ENCODE measurements at regions not wholly inside any gene's neighbourhood (a gene's known extent, or its start where the extent isn't known, plus 50 kb on each side); places are given as distances from the start of the nearest gene placed in this dataset.

- H2AFZ ChIP-seq (ENCODE audit: low read depth, low read length): no peak overlapping the region
- H3K9me2 ChIP-seq (ENCODE audit: insufficient read depth, low read length): no peaks in the 10 kb centered on the region
- no peak overlapping the region for H3K4me3 ChIP-seq (ENCODE audit: low read length)
- no peaks in the 10 kb centered on the region for H3K27me3 ChIP-seq (ENCODE audit: insufficient read depth, low read depth, low read length)
- TF ChIP-seq TAF1 (IDR thresholded peaks at IDR 0.05; ENCODE audit: low read depth) (no peak), EZH2 (IDR thresholded peaks at IDR 0.05; ENCODE audit: borderline replicate concordance, insufficient read depth, low read length, poor library complexity, severe bottlenecking) (no peak), SMC3 (conservative IDR thresholded peaks at IDR 0.05; ENCODE audit: poor library complexity) (no peak), POLR2AphosphoS5 (IDR thresholded peaks at IDR 0.05) (no peak), MXI1 (conservative IDR thresholded peaks at IDR 0.05; ENCODE audit: poor library complexity, severe bottlenecking) (no peak), RAD21 (conservative IDR thresholded peaks at IDR 0.05) (no peak), EP300 (conservative IDR thresholded peaks at IDR 0.05; ENCODE audit: poor library complexity, severe bottlenecking) (no peak)
- TF ChIP-seq, protein P1, sequence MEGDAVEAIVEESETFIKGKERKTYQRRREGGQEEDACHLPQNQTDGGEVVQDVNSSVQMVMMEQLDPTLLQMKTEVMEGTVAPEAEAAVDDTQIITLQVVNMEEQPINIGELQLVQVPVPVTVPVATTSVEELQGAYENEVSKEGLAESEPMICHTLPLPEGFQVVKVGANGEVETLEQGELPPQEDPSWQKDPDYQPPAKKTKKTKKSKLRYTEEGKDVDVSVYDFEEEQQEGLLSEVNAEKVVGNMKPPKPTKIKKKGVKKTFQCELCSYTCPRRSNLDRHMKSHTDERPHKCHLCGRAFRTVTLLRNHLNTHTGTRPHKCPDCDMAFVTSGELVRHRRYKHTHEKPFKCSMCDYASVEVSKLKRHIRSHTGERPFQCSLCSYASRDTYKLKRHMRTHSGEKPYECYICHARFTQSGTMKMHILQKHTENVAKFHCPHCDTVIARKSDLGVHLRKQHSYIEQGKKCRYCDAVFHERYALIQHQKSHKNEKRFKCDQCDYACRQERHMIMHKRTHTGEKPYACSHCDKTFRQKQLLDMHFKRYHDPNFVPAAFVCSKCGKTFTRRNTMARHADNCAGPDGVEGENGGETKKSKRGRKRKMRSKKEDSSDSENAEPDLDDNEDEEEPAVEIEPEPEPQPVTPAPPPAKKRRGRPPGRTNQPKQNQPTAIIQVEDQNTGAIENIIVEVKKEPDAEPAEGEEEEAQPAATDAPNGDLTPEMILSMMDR (IDR thresholded peaks at IDR 0.05; ENCODE audit: poor library complexity, severe bottlenecking): no peak
- TF ChIP-seq, protein P2, sequence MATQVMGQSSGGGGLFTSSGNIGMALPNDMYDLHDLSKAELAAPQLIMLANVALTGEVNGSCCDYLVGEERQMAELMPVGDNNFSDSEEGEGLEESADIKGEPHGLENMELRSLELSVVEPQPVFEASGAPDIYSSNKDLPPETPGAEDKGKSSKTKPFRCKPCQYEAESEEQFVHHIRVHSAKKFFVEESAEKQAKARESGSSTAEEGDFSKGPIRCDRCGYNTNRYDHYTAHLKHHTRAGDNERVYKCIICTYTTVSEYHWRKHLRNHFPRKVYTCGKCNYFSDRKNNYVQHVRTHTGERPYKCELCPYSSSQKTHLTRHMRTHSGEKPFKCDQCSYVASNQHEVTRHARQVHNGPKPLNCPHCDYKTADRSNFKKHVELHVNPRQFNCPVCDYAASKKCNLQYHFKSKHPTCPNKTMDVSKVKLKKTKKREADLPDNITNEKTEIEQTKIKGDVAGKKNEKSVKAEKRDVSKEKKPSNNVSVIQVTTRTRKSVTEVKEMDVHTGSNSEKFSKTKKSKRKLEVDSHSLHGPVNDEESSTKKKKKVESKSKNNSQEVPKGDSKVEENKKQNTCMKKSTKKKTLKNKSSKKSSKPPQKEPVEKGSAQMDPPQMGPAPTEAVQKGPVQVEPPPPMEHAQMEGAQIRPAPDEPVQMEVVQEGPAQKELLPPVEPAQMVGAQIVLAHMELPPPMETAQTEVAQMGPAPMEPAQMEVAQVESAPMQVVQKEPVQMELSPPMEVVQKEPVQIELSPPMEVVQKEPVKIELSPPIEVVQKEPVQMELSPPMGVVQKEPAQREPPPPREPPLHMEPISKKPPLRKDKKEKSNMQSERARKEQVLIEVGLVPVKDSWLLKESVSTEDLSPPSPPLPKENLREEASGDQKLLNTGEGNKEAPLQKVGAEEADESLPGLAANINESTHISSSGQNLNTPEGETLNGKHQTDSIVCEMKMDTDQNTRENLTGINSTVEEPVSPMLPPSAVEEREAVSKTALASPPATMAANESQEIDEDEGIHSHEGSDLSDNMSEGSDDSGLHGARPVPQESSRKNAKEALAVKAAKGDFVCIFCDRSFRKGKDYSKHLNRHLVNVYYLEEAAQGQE (IDR thresholded peaks at IDR 0.05; ENCODE audit: borderline replicate concordance): no peak
- no peak overlapping the region for H3K27ac ChIP-seq (ENCODE audit: low read length)
- no peak overlapping the region for H3K9ac ChIP-seq (ENCODE audit: low read length)
- no peaks in the 10 kb centered on the region for H3K79me2 ChIP-seq (replicated peaks; ENCODE audit: insufficient read depth, low read length)
- no peaks in the 10 kb centered on the region for H3F3A ChIP-seq (ENCODE audit: insufficient read depth, low read length, poor library complexity, severe bottlenecking)
- H3K9me3 ChIP-seq (ENCODE audit: low read length): no peaks in the 10 kb centered on the region
- no peaks in the 10 kb centered on the region for H4K20me1 ChIP-seq (ENCODE audit: insufficient read depth)
- no peak overlapping the region for H3K4me2 ChIP-seq (ENCODE audit: low read length)
- no peaks in the 10 kb centered on the region for H3K36me3 ChIP-seq (ENCODE audit: insufficient read depth, low read length)
Observed at GRCh38 chr1:213571843-213572242, 415.9 kb upstream of the PROX1 start.

- Histone ChIP-seq H3K4me3 (ENCODE audit: low read length) (no peak overlapping the region), H3K36me3 (ENCODE audit: insufficient read depth, low read length) (no peaks in the 10 kb centered on the region), H3K27ac (ENCODE audit: low read length) (no peak overlapping the region), H3K79me2 (replicated peaks; ENCODE audit: insufficient read depth, low read length) (no peaks in the 10 kb centered on the region), H3K9me2 (ENCODE audit: insufficient read depth, low read length) (no peaks in the 10 kb centered on the region), H3K9ac (ENCODE audit: low read length) (no peak overlapping the region), H3K9me3 (ENCODE audit: low read length) (no peaks in the 10 kb centered on the region), H3K4me2 (ENCODE audit: low read length) (no peak overlapping the region), H3F3A (ENCODE audit: insufficient read depth, low read length, poor library complexity, severe bottlenecking) (no peaks in the 10 kb centered on the region), H2AFZ (ENCODE audit: low read depth, low read length) (no peak overlapping the region), H3K27me3 (ENCODE audit: insufficient read depth, low read depth, low read length) (no peaks in the 10 kb centered on the region), H4K20me1 (ENCODE audit: insufficient read depth) (no peaks in the 10 kb centered on the region)
- TF ChIP-seq EP300 (conservative IDR thresholded peaks at IDR 0.05; ENCODE audit: poor library complexity, severe bottlenecking): no peak
- TF ChIP-seq EZH2 (IDR thresholded peaks at IDR 0.05; ENCODE audit: borderline replicate concordance, insufficient read depth, low read length, poor library complexity, severe bottlenecking): no peak
- TF ChIP-seq SMC3 (conservative IDR thresholded peaks at IDR 0.05; ENCODE audit: poor library complexity): no peak
- TF ChIP-seq, protein P1 (IDR thresholded peaks at IDR 0.05; ENCODE audit: poor library complexity, severe bottlenecking): no peak
- TF ChIP-seq RAD21 (conservative IDR thresholded peaks at IDR 0.05): no peak
- no peak for TF ChIP-seq MXI1 (conservative IDR thresholded peaks at IDR 0.05; ENCODE audit: poor library complexity, severe bottlenecking)
- no peak for TF ChIP-seq TAF1 (IDR thresholded peaks at IDR 0.05; ENCODE audit: low read depth)
- no peak for TF ChIP-seq POLR2AphosphoS5 (IDR thresholded peaks at IDR 0.05)
- TF ChIP-seq, protein P2 (IDR thresholded peaks at IDR 0.05; ENCODE audit: borderline replicate concordance): no peak
Observed at GRCh38 chr1:213572912-213573647, 414.7 kb upstream of the PROX1 start.
